SK-N-MC (cell line): ENCODE measurements at regions not wholly inside any gene's neighbourhood (a gene's known extent, or its start where the extent isn't known, plus 50 kb on each side); places are given as distances from the start of the nearest gene placed in this dataset.

ENCODE experiments used
- DNase-seq: peaks from one replicate; pipeline ENCODE4 v3.0.0-alpha.2; 2011; ENCODE audit warnings: low read depth, low spot score
- H3K27ac ChIP-seq: fragments of 200-600 bp; sonication (generic); 2 replicates; pipeline ENCODE4 v1.5.1; 2016; ENCODE audit warnings: mixed run types
- H3K36me3 ChIP-seq: fragments of 200-600 bp; sonication (generic); 2 replicates; pipeline ENCODE4 v1.6.1; 2017; ENCODE audit warnings: antibody characterized with exemption, low read length, mixed read lengths; ENCODE audit not compliant: insufficient read depth
- H3K4me3 ChIP-seq: fragments of 200-600 bp; sonication (generic); 2 replicates; pipeline ENCODE4 v1.5.1; 2016
- H3K9ac ChIP-seq: fragments of 200-600 bp; sonication (generic); 2 replicates; pipeline ENCODE4 v1.8.0; 2017; ENCODE audit warnings: mixed run types, mixed read lengths; ENCODE audit not compliant: insufficient read length
- H3K9me3 ChIP-seq: fragments of 200-600 bp; sonication (generic); 2 replicates; pipeline ENCODE4 v1.6.1; 2017; ENCODE audit warnings: low read depth, mild to moderate bottlenecking, antibody characterized with exemption, low read length, moderate library complexity, mixed read lengths
- EZH2 ChIP-seq: fragments of 200-600 bp; sonication (generic); IDR thresholded peaks from one replicate; pipeline ENCODE4 v1.6.1; 2017; ENCODE audit warnings: antibody characterized with exemption
- FOXP2 ChIP-seq: optimal IDR thresholded peaks from 2 replicates; pipeline ENCODE3; 2011; ENCODE audit warnings: mild to moderate bottlenecking, moderate library complexity; ENCODE audit not compliant: insufficient read depth; ENCODE audit errors: extremely low read length, control extremely low read depth
- POLR2AphosphoS5 ChIP-seq: IDR thresholded peaks from 2 replicates; pipeline ENCODE4 v1.6.1; 2012; ENCODE audit warnings: mild to moderate bottlenecking, low read depth, low read length, borderline replicate concordance

GRCh38 chr1:38142606-38143005 lies 96.0 kb upstream of the POU3F1 start:
- no peaks in the 10 kb centered on the region for H3K9me3 ChIP-seq
- H3K4me3 ChIP-seq, result no peak overlapping the region
- no peak overlapping the region for H3K9ac ChIP-seq
- no peak overlapping the region for H3K27ac ChIP-seq
- no peak for TF ChIP-seq FOXP2
- TF ChIP-seq EZH2, result no peak
- no peak for TF ChIP-seq POLR2AphosphoS5
- DNase-seq, result no peak
- no peaks in the 10 kb centered on the region for H3K36me3 ChIP-seq

GRCh38 chr1:38141483-38141882 lies 94.9 kb upstream of the POU3F1 start:
- Histone ChIP-seq H3K27ac (no peak overlapping the region), H3K36me3 (no peaks in the 10 kb centered on the region), H3K9ac (no peak overlapping the region), H3K4me3 (no peak overlapping the region), H3K9me3 (no peaks in the 10 kb centered on the region)
- TF ChIP-seq EZH2, result no peak
- TF ChIP-seq FOXP2, result no peak
- TF ChIP-seq POLR2AphosphoS5, result no peak
- DNase-seq, result no peak

GRCh38 chr1:38139738-38140487 lies 93.3 kb upstream of the POU3F1 start:
- no peak for TF ChIP-seq EZH2
- Histone ChIP-seq H3K27ac (no peak overlapping the region), H3K36me3 (no peaks in the 10 kb centered on the region), H3K9ac (no peak overlapping the region), H3K9me3 (no peaks in the 10 kb centered on the region), H3K4me3 (no peak overlapping the region)
- no peak for DNase-seq

- TF ChIP-seq EZH2 (no peak), FOXP2 (no peak), POLR2AphosphoS5 (no peak)
- Histone ChIP-seq H3K36me3 (no peaks in the 10 kb centered on the region), H3K9ac (no peak overlapping the region), H3K9me3 (no peaks in the 10 kb centered on the region), H3K4me3 (no peak overlapping the region), H3K27ac (no peak overlapping the region)
- DNase-seq, result no peak
These were observed 92.1 kb upstream of the POU3F1 start for GRCh38 chr1:38138498-38139233.

GRCh38 chr1:38137164-38137563 lies 90.6 kb upstream of the POU3F1 start:
- no peak overlapping the region for H3K9ac ChIP-seq
- no peak overlapping the region for H3K27ac ChIP-seq
- H3K36me3 ChIP-seq, result no peaks in the 10 kb centered on the region
- H3K9me3 ChIP-seq, result no peaks in the 10 kb centered on the region
- no peak for TF ChIP-seq EZH2
- TF ChIP-seq POLR2AphosphoS5, result no peak
- TF ChIP-seq FOXP2, result no peak
- DNase-seq, result no peak
- no peak overlapping the region for H3K4me3 ChIP-seq

GRCh38 chr1:38135625-38136414 lies 89.2 kb upstream of the POU3F1 start:
- no peak for TF ChIP-seq FOXP2
- no peak for TF ChIP-seq EZH2
- TF ChIP-seq POLR2AphosphoS5, result no peak
- no peaks in the 10 kb centered on the region for H3K36me3 ChIP-seq
- DNase-seq, result no peak

GRCh38 chr1:38134294-38134755 lies 87.7 kb upstream of the POU3F1 start:
- Histone ChIP-seq H3K4me3 (no peak overlapping the region), H3K27ac (no peak overlapping the region), H3K36me3 (no peaks in the 10 kb centered on the region), H3K9me3 (no peaks in the 10 kb centered on the region), H3K9ac (no peak overlapping the region)
- no peak for DNase-seq
- no peak for TF ChIP-seq EZH2
- no peak for TF ChIP-seq POLR2AphosphoS5
- no peak for TF ChIP-seq FOXP2

More at GRCh38 chr1:38135625-38136414, 89.2 kb upstream of the POU3F1 start:
- H3K4me3 ChIP-seq, result no peak overlapping the region
- H3K9ac ChIP-seq, result no peak overlapping the region
- H3K27ac ChIP-seq, result no peak overlapping the region
- no peaks in the 10 kb centered on the region for H3K9me3 ChIP-seq

GRCh38 chr1:38133756-38134155 lies 87.2 kb upstream of the POU3F1 start:
- no peak overlapping the region for H3K27ac ChIP-seq
- no peak for DNase-seq
- no peak overlapping the region for H3K9ac ChIP-seq
- no peaks in the 10 kb centered on the region for H3K36me3 ChIP-seq
- no peak for TF ChIP-seq EZH2
- TF ChIP-seq POLR2AphosphoS5, result no peak
- H3K9me3 ChIP-seq, result no peaks in the 10 kb centered on the region
- H3K4me3 ChIP-seq, result no peak overlapping the region
